BLaER1 treated with 17β-estradiol and CSF1 and Interleukin-3, amounts not matched to agents 10 nM and 100 nM (cell line): ENCODE measurements at regions not wholly inside any gene's neighbourhood (a gene's known extent, or its start where the extent isn't known, plus 50 kb on each side); places are given as distances from the start of the nearest gene placed in this dataset.
"Not testable (repeated sequence)": the region's sequence is repeated elsewhere in the genome, so short reads cannot be mapped to it uniquely, and the experiment has no call there.

Source experiments
- H3K27ac ChIP-seq, 11 experiments: shearing (Covaris generic); formaldehyde crosslinking; 2 replicates each; pipeline ENCODE4 v1.8.1; 2022
- H3K27me3 ChIP-seq, 11 experiments: shearing (Covaris generic); formaldehyde crosslinking; 2 replicates each; pipeline ENCODE4 v1.8.1; 2022
- H3K36me3 ChIP-seq, 11 experiments: shearing (Covaris generic); formaldehyde crosslinking; 2 replicates each; pipeline ENCODE4 v1.8.1; 2022
- H3K4me1 ChIP-seq, 10 experiments: shearing (Covaris generic); formaldehyde crosslinking; 2 replicates each; pipeline ENCODE4 v1.8.1; 2022
- H3K4me2 ChIP-seq, 11 experiments: shearing (Covaris generic); formaldehyde crosslinking; 2 replicates each; pipeline ENCODE4 v1.8.1; 2022
- H3K4me3 ChIP-seq, 10 experiments: shearing (Covaris generic); formaldehyde crosslinking; 2 replicates each; pipeline ENCODE4 v1.8.1; 2022
- H3K9ac ChIP-seq, 11 experiments: shearing (Covaris generic); formaldehyde crosslinking; 2 replicates each; pipeline ENCODE4 v1.8.1; 2022
- H3K9me3 ChIP-seq, 11 experiments: shearing (Covaris generic); formaldehyde crosslinking; replicated peaks in 1 of 11; 2 replicates each; pipeline ENCODE4 v1.8.1; 2022
- H4K20me1 ChIP-seq, 11 experiments: shearing (Covaris generic); formaldehyde crosslinking; 2 replicates each; pipeline ENCODE4 v1.8.1; 2022
- Cebpa-rat ChIP-seq, 11 experiments: shearing (Covaris generic); IDR thresholded peaks; 2 replicates each; pipeline ENCODE4 v1.8.1; 2022

- not testable (repeated sequence) for H3K4me2 ChIP-seq, H3K27me3 ChIP-seq, H3K4me3 ChIP-seq, H3K27ac ChIP-seq, H4K20me1 ChIP-seq, H3K36me3 ChIP-seq, H3K9ac ChIP-seq
- peaks cover 2 to 23% (median 12%) of the 10 kb centered on the region in 10 experiments; a peak in 19 of 20 replicates for H3K4me1 ChIP-seq
- 0 out of 22 replicates have a peak, but pooled peaks of 1 of the 11 experiments have one; percentile 8 for TF ChIP-seq Cebpa-rat (IDR thresholded peaks at IDR 0.05)
- peaks cover 0 to 36% (median 16%) of the 10 kb centered on the region in 11 experiments; a peak in 16 of 22 replicates for H3K9me3 ChIP-seq
These were observed 588.1 kb upstream of the GHITM start for GRCh38 chr10:83551190-83551589.

GRCh38 chr10:83553366-83553765 is 585.9 kb upstream of the GHITM start:
- Histone ChIP-seq H3K9me3 (peaks cover 0 to 37% (median 16%) of the 10 kb centered on the region in 11 experiments; a peak in 16 of 22 replicates), H4K20me1 (no peaks in the 10 kb centered on the region), H3K27ac (no peak overlapping the region), H3K4me2 (peak overlapping the region in 3 of 11 experiments; percentile 11 to 18 (median 16); a peak in 3 of 22 replicates), H3K9ac (no peak overlapping the region), H3K4me3 (no peak overlapping the region), H3K27me3 (no peaks in the 10 kb centered on the region), H3K4me1 (peaks cover 0 to 13% (median 4%) of the 10 kb centered on the region in 10 experiments; a peak in 5 of 20 replicates), H3K36me3 (no peaks in the 10 kb centered on the region)
- TF ChIP-seq Cebpa-rat (IDR thresholded peaks at IDR 0.05), result no peak

GRCh38 chr10:83555264-83555663 is 584.0 kb upstream of the GHITM start:
- no peaks in the 10 kb centered on the region for H4K20me1 ChIP-seq
- H3K4me1 ChIP-seq, result peaks cover 0 to 13% (median 4%) of the 10 kb centered on the region in 10 experiments; a peak in 5 of 20 replicates
- no peaks in the 10 kb centered on the region for H3K27me3 ChIP-seq
- H3K9ac ChIP-seq, result no peak overlapping the region
- H3K9me3 ChIP-seq, result peaks cover 0 to 34% (median 16%) of the 10 kb centered on the region in 11 experiments; a peak in 16 of 22 replicates
- no peaks in the 10 kb centered on the region for H3K36me3 ChIP-seq
- no peak overlapping the region for H3K4me2 ChIP-seq
- H3K27ac ChIP-seq, result no peak overlapping the region
- no peak for TF ChIP-seq Cebpa-rat (IDR thresholded peaks at IDR 0.05)
- H3K4me3 ChIP-seq, result no peak overlapping the region

DNA sequence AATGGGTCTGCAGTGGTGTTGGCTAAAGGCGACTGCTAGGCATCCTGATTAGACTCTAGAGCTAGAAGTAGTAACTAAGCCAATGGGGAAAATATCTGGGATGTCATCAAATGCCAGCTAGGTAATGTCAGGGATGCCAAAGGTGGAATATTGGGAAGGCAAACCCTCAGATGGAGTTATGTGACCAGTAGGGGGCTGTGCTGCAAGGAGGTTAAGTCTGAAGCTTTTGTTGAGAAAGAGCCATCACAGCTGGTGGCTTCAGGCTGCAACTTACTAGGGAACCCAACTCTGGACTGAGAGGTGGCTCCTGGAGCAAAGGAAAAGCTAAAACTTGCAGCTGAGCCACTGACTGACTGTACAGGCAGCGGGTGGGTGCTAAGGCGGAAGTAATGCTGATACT is 576.9 kb upstream of the GHITM start:
- Histone ChIP-seq H3K36me3 (no peaks in the 10 kb centered on the region), H3K4me1 (no peaks in the 10 kb centered on the region), H4K20me1 (no peaks in the 10 kb centered on the region), H3K4me2 (no peak overlapping the region), H3K27me3 (no peaks in the 10 kb centered on the region), H3K9me3 (peaks cover 0 to 19% (median 3%) of the 10 kb centered on the region in 11 experiments; a peak in 7 of 22 replicates), H3K9ac (no peak overlapping the region), H3K4me3 (no peak overlapping the region), H3K27ac (no peak overlapping the region)
- TF ChIP-seq Cebpa-rat (IDR thresholded peaks at IDR 0.05), result no peak

- H3K4me3 ChIP-seq, result no peak overlapping the region
- no peak overlapping the region for H3K4me2 ChIP-seq
- H3K9me3 ChIP-seq, result peaks cover 0 to 19% (median 3%) of the 10 kb centered on the region in 11 experiments; a peak in 7 of 22 replicates
- no peaks in the 10 kb centered on the region for H3K36me3 ChIP-seq
- TF ChIP-seq Cebpa-rat (IDR thresholded peaks at IDR 0.05), result no peak
- no peaks in the 10 kb centered on the region for H4K20me1 ChIP-seq
- H3K27ac ChIP-seq, result no peak overlapping the region
- H3K4me1 ChIP-seq, result no peaks in the 10 kb centered on the region
- H3K27me3 ChIP-seq, result no peaks in the 10 kb centered on the region
- H3K9ac ChIP-seq, result no peak overlapping the region
These were observed 574.3 kb upstream of the GHITM start for GRCh38 chr10:83564889-83565588.

GRCh38 chr10:83572036-83572435 is 567.3 kb upstream of the GHITM start:
- TF ChIP-seq Cebpa-rat (IDR thresholded peaks at IDR 0.05), result no peak
- H4K20me1 ChIP-seq, result no peaks in the 10 kb centered on the region
- H3K27ac ChIP-seq, result no peak overlapping the region
- no peaks in the 10 kb centered on the region for H3K27me3 ChIP-seq
- no peak overlapping the region for H3K4me3 ChIP-seq
- H3K9me3 ChIP-seq, result peaks cover 0 to 7% (median 2%) of the 10 kb centered on the region in 11 experiments; a peak in 9 of 22 replicates
- H3K9ac ChIP-seq, result no peak overlapping the region
- no peak overlapping the region for H3K4me2 ChIP-seq
- no peaks in the 10 kb centered on the region for H3K4me1 ChIP-seq
- no peaks in the 10 kb centered on the region for H3K36me3 ChIP-seq

GRCh38 chr10:83574770-83575169 is 564.5 kb upstream of the GHITM start:
- H3K4me1 ChIP-seq, result no peaks in the 10 kb centered on the region
- no peak overlapping the region for H3K4me3 ChIP-seq
- no peaks in the 10 kb centered on the region for H3K36me3 ChIP-seq
- H3K27me3 ChIP-seq, result no peaks in the 10 kb centered on the region
- no peak overlapping the region for H3K9ac ChIP-seq
- no peak overlapping the region for H3K4me2 ChIP-seq
- no peak overlapping the region for H3K27ac ChIP-seq
- H3K9me3 ChIP-seq, result peaks cover 4 to 19% (median 13%) of the 10 kb centered on the region in 11 experiments; a peak in 16 of 22 replicates
- no peaks in the 10 kb centered on the region for H4K20me1 ChIP-seq
- TF ChIP-seq Cebpa-rat (IDR thresholded peaks at IDR 0.05), result no peak

GRCh38 chr10:83577421-83577820 is 561.9 kb upstream of the GHITM start:
- TF ChIP-seq Cebpa-rat (IDR thresholded peaks at IDR 0.05), result no peak
- H3K27me3 ChIP-seq, result no peaks in the 10 kb centered on the region
- no peak overlapping the region for H3K4me3 ChIP-seq
- H3K27ac ChIP-seq, result no peak overlapping the region
- H3K4me2 ChIP-seq, result no peak overlapping the region
- H3K9me3 ChIP-seq, result peaks cover 4 to 19% (median 13%) of the 10 kb centered on the region in 11 experiments; a peak in 16 of 22 replicates
- H3K36me3 ChIP-seq, result no peaks in the 10 kb centered on the region
- no peaks in the 10 kb centered on the region for H3K4me1 ChIP-seq
- H3K9ac ChIP-seq, result no peak overlapping the region
- no peaks in the 10 kb centered on the region for H4K20me1 ChIP-seq

DNA sequence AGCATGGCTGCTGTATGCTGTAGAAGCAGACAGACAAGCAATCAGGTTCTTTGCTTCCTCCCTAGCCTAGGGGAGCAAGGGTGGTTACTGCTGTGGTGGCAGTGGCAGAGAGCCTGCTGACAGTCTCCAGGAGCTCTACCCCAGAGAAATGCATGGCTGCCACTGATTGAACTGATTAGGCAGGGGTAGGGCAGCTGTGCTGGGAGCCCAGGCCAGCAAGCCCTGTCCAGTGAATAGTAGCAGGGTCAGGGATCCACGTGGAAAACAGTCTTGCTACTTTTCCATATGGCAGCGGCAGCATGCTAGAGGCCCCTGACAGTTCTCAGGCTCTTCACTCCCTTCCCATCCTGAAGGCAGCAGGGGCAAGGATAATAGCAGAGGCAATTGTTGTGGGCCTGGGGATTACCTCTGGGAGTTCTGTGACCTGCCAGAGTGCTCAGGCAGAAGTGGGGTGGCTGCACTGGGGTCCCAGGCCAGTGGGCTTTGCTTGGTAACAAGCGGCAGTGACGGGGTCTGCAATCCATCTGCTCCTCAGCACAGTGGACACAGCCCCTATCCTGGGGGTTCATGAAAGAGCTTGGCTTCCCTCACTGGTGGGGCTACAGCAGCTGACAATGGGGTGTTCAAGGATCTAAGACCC is 558.8 kb upstream of the GHITM start:
- Histone ChIP-seq H3K4me2 (no peak overlapping the region), H4K20me1 (no peaks in the 10 kb centered on the region), H3K36me3 (no peaks in the 10 kb centered on the region), H3K9ac (no peak overlapping the region), H3K27me3 (no peaks in the 10 kb centered on the region), H3K4me3 (no peak overlapping the region), H3K9me3 (peaks cover 4 to 19% (median 13%) of the 10 kb centered on the region in 11 experiments; a peak in 16 of 22 replicates), H3K4me1 (no peaks in the 10 kb centered on the region), H3K27ac (no peak overlapping the region)
- no peak for TF ChIP-seq Cebpa-rat (IDR thresholded peaks at IDR 0.05)
